Subcutaneous abdominal adipose tissue (tissue), 5 donors: ENCODE measurements at regions not wholly inside any gene's neighbourhood (a gene's known extent, or its start where the extent isn't known, plus 50 kb on each side); places are given as distances from the start of the nearest gene placed in this dataset.

Source experiments
- H3K27ac ChIP-seq: one replicate; pipeline ENCODE4 v1.7.0; 2013; ENCODE audit warnings: low read depth, mild to moderate bottlenecking, inconsistent platforms, low read length, moderate library complexity
- H3K27me3 ChIP-seq, 5 donors: one replicate each; pipeline ENCODE4 v1.7.0; 2013; ENCODE audit warnings: low read length in 5 of 5, inconsistent platforms in 1 of 5; ENCODE audit not compliant: control insufficient read depth in 5 of 5, insufficient read depth in 4 of 5
- H3K36me3 ChIP-seq, 5 donors: one replicate each; pipeline ENCODE4 v1.7.0; 2013; ENCODE audit warnings: low read length in 5 of 5; ENCODE audit not compliant: control insufficient read depth in 5 of 5, insufficient read depth in 5 of 5
- H3K4me1 ChIP-seq, 5 donors: one replicate each; pipeline ENCODE4 v1.7.0; 2013; ENCODE audit warnings: low read length in 5 of 5, mild to moderate bottlenecking in 3 of 5, moderate library complexity in 1 of 5; ENCODE audit not compliant: control insufficient read depth in 5 of 5, insufficient read depth in 5 of 5
- H3K4me3 ChIP-seq, 5 donors: one replicate each; pipeline ENCODE4 v1.7.0; 2013; ENCODE audit warnings: low read length in 5 of 5, low read depth in 1 of 5
- H3K9ac ChIP-seq, 5 donors: one replicate each; pipeline ENCODE4 v1.7.0; 2013; ENCODE audit warnings: low read length in 5 of 5, mild to moderate bottlenecking in 4 of 5, moderate library complexity in 3 of 5
- H3K9me3 ChIP-seq, 5 donors: one replicate each; pipeline ENCODE4 v1.7.0; 2013; ENCODE audit warnings: low read length in 5 of 5; ENCODE audit not compliant: control insufficient read depth in 5 of 5
- donor health status: healthy.
- donor health status: healthy.
- donor health status: healthy.
- donor health status: healthy.
- donor health status: healthy.

GRCh38 chr20:48060841-48061720 is 275.8 kb upstream of the SULF2 start:
- Histone ChIP-seq H3K4me3 (no peak overlapping the region), H3K27ac (no peak overlapping the region), H3K27me3 (peaks cover 0 to 4% (median 0%) of the 10 kb centered on the region in 5 donors), H3K9ac (no peak overlapping the region), H3K9me3 (peaks cover 0 to 4% (median 0%) of the 10 kb centered on the region in 5 donors), H3K36me3 (no peaks in the 10 kb centered on the region), H3K4me1 (no peaks in the 10 kb centered on the region)

GRCh38 chr20:48058611-48059559 is 273.6 kb upstream of the SULF2 start:
- Histone ChIP-seq H3K36me3 (no peaks in the 10 kb centered on the region), H3K9ac (no peak overlapping the region), H3K27me3 (peaks cover 0 to 4% (median 2%) of the 10 kb centered on the region in 5 donors), H3K27ac (no peak overlapping the region), H3K4me1 (no peaks in the 10 kb centered on the region), H3K4me3 (no peak overlapping the region), H3K9me3 (peaks cover 0 to 4% (median 0%) of the 10 kb centered on the region in 5 donors)

GRCh38 chr20:48057739-48058138 is 272.5 kb upstream of the SULF2 start:
- Histone ChIP-seq H3K36me3 (no peaks in the 10 kb centered on the region), H3K9me3 (peaks cover 0 to 4% (median 0%) of the 10 kb centered on the region in 5 donors), H3K9ac (no peak overlapping the region), H3K27me3 (peaks cover 0 to 4% (median 2%) of the 10 kb centered on the region in 5 donors), H3K4me3 (no peak overlapping the region), H3K4me1 (no peaks in the 10 kb centered on the region), H3K27ac (no peak overlapping the region)

GRCh38 chr20:48057251-48057650 is 272.0 kb upstream of the SULF2 start:
- H3K4me3 ChIP-seq, result no peak overlapping the region
- H3K4me1 ChIP-seq, result no peaks in the 10 kb centered on the region
- H3K9me3 ChIP-seq, result peaks cover 0 to 4% (median 0%) of the 10 kb centered on the region in 5 donors
- no peaks in the 10 kb centered on the region for H3K36me3 ChIP-seq
- H3K27ac ChIP-seq, result no peak overlapping the region
- H3K9ac ChIP-seq, result no peak overlapping the region
- peaks cover 0 to 4% (median 0%) of the 10 kb centered on the region in 5 donors for H3K27me3 ChIP-seq

GRCh38 chr20:48056218-48056617 is 270.9 kb upstream of the SULF2 start:
- Histone ChIP-seq H3K36me3 (no peaks in the 10 kb centered on the region), H3K27ac (no peak overlapping the region), H3K4me3 (no peak overlapping the region), H3K4me1 (no peaks in the 10 kb centered on the region), H3K27me3 (peaks cover 0 to 6% (median 0%) of the 10 kb centered on the region in 5 donors), H3K9me3 (peaks cover 0 to 7% (median under 1%) of the 10 kb centered on the region in 5 donors), H3K9ac (no peak overlapping the region)

GRCh38 chr20:48054051-48054450 is 268.8 kb upstream of the SULF2 start:
- peaks cover 3 to 13% (median 7%) of the 10 kb centered on the region in 5 donors for H3K9me3 ChIP-seq
- H3K27ac ChIP-seq, result no peak overlapping the region
- H3K4me1 ChIP-seq, result no peaks in the 10 kb centered on the region
- no peaks in the 10 kb centered on the region for H3K36me3 ChIP-seq
- H3K9ac ChIP-seq, result no peak overlapping the region
- H3K4me3 ChIP-seq, result no peak overlapping the region
- H3K27me3 ChIP-seq, result peaks cover 0 to 6% (median 0%) of the 10 kb centered on the region in 5 donors

- Histone ChIP-seq H3K27ac (no peak overlapping the region), H3K9ac (no peak overlapping the region), H3K36me3 (no peaks in the 10 kb centered on the region), H3K27me3 (peaks cover 0 to 6% (median 0%) of the 10 kb centered on the region in 5 donors), H3K4me3 (no peak overlapping the region), H3K4me1 (no peaks in the 10 kb centered on the region), H3K9me3 (peaks cover 3 to 10% (median 7%) of the 10 kb centered on the region in 5 donors)
These were observed 267.2 kb upstream of the SULF2 start for GRCh38 chr20:48052475-48052835.

- peaks cover 3 to 10% (median 7%) of the 10 kb centered on the region in 5 donors for H3K9me3 ChIP-seq
- no peaks in the 10 kb centered on the region for H3K4me1 ChIP-seq
- H3K27ac ChIP-seq, result no peak overlapping the region
- peaks cover 0 to 4% (median 0%) of the 10 kb centered on the region in 5 donors for H3K27me3 ChIP-seq
- H3K9ac ChIP-seq, result no peak overlapping the region
- H3K4me3 ChIP-seq, result no peak overlapping the region
- H3K36me3 ChIP-seq, result no peaks in the 10 kb centered on the region
These were observed 266.7 kb upstream of the SULF2 start for GRCh38 chr20:48051794-48052474.

- Histone ChIP-seq H3K4me3 (no peak overlapping the region), H3K9ac (no peak overlapping the region), H3K27ac (no peak overlapping the region), H3K36me3 (no peaks in the 10 kb centered on the region), H3K9me3 (peaks cover 3 to 10% (median 7%) of the 10 kb centered on the region in 5 donors), H3K4me1 (no peaks in the 10 kb centered on the region), H3K27me3 (peaks cover 3 to 10% (median 4%) of the 10 kb centered on the region in 5 donors)
These were observed 264.4 kb upstream of the SULF2 start for GRCh38 chr20:48049641-48050040.
